Mesendoderm (in vitro differentiated cells): ENCODE measurements at regions not wholly inside any gene's neighbourhood (a gene's known extent, or its start where the extent isn't known, plus 50 kb on each side); places are given as distances from the start of the nearest gene placed in this dataset.
A peak's percentile ranks its signal among the peaks of the same experiment; 100 is the strongest.

ENCODE experiments used
- DNase-seq: peaks from one replicate; pipeline ENCODE4 v3.0.0; 2013
- H2AK5ac ChIP-seq: 2 replicates; pipeline ENCODE4 v1.6.1; 2013; ENCODE audit warnings: low read length, inconsistent platforms
- H2BK120ac ChIP-seq: 2 replicates; pipeline ENCODE4 v1.6.1; 2013; ENCODE audit warnings: low read depth, mild to moderate bottlenecking, low read length, moderate library complexity, mixed read lengths
- H2BK15ac ChIP-seq: replicated peaks from 2 replicates; pipeline ENCODE4 v1.6.1; 2013; ENCODE audit warnings: low read depth, mild to moderate bottlenecking, moderate library complexity
- H2BK5ac ChIP-seq: 2 replicates; pipeline ENCODE4 v1.6.1; 2013; ENCODE audit warnings: low read length, inconsistent platforms
- H3K18ac ChIP-seq: 2 replicates; pipeline ENCODE4 v1.6.1; 2013; ENCODE audit warnings: mild to moderate bottlenecking, low read length, mixed read lengths
- H3K23ac ChIP-seq: one replicate; pipeline ENCODE4 v1.6.1; 2013; ENCODE audit warnings: low read length
- H3K27ac ChIP-seq: 2 replicates; pipeline ENCODE4 v1.5.1; 2013; ENCODE audit warnings: low read depth, mild to moderate bottlenecking, inconsistent platforms, low read length, moderate library complexity
- H3K27me3 ChIP-seq: 2 replicates; pipeline ENCODE4 v1.6.1; 2013; ENCODE audit warnings: low read length, control low read depth, mild to moderate bottlenecking, inconsistent platforms; ENCODE audit not compliant: insufficient read depth, poor library complexity
- H3K36me3 ChIP-seq: 2 replicates; pipeline ENCODE4 v1.6.1; 2013; ENCODE audit warnings: low read length, inconsistent platforms; ENCODE audit not compliant: control insufficient read depth, insufficient read depth
- H3K4ac ChIP-seq: one replicate; pipeline ENCODE4 v1.6.1; 2013; ENCODE audit warnings: low read depth, mild to moderate bottlenecking, low read length, moderate library complexity
- H3K4me1 ChIP-seq: 2 replicates; pipeline ENCODE4 v1.6.1; 2013; ENCODE audit warnings: low read depth, low read length, inconsistent platforms; ENCODE audit not compliant: control insufficient read depth
- H3K4me2 ChIP-seq: 2 replicates; pipeline ENCODE4 v1.6.1; 2013; ENCODE audit warnings: low read length
- H3K4me3 ChIP-seq: 2 replicates; pipeline ENCODE4 v1.5.1; 2013; ENCODE audit warnings: mild to moderate bottlenecking, low read length
- H3K56ac ChIP-seq: one replicate; pipeline ENCODE4 v1.6.1; 2013; ENCODE audit warnings: low read length
- H3K79me1 ChIP-seq: 2 replicates; pipeline ENCODE4 v1.6.1; 2013; ENCODE audit warnings: low read length, inconsistent platforms
- H3K79me2 ChIP-seq: 2 replicates; pipeline ENCODE4 v1.6.1; 2013; ENCODE audit warnings: mild to moderate bottlenecking, low read length; ENCODE audit not compliant: control insufficient read depth, insufficient read depth
- H3K9ac ChIP-seq: 2 replicates; pipeline ENCODE4 v1.6.1; 2013; ENCODE audit warnings: low read length, inconsistent platforms
- H4K5ac ChIP-seq: one replicate; pipeline ENCODE4 v1.6.1; 2013; ENCODE audit warnings: low read length
- H4K8ac ChIP-seq: one replicate; pipeline ENCODE4 v1.6.1; 2013; ENCODE audit warnings: low read depth, mild to moderate bottlenecking, control low read depth, low read length, moderate library complexity
- WGBS: extraction: QIAGEN DNeasy Blood & Tissue Kit; methylation state at CpG from one replicate; pipeline ENCODE4 v1.1.7; 2013; ENCODE audit warnings: low lambda C conversion rate, missing lambda C conversion rate; ENCODE audit not compliant: insufficient coverage; ENCODE audit errors: extremely low coverage; 5-methylcytosine and 5-hydroxymethylcytosine counted together

GRCh38 chr14:71602524-71602923 is 329.7 kb upstream of the RGS6 start:
- Histone ChIP-seq H2AK5ac (no peak overlapping the region), H3K56ac (no peak overlapping the region), H2BK15ac (no peak overlapping the region), H3K79me1 (peaks cover 13% of the 10 kb centered on the region), H3K27ac (no peak overlapping the region), H3K4me1 (peaks cover 3% of the 10 kb centered on the region), H3K4ac (no peak overlapping the region), H3K4me2 (no peak overlapping the region), H4K8ac (no peak overlapping the region), H4K5ac (no peak overlapping the region), H2BK120ac (no peak overlapping the region), H2BK5ac (no peak overlapping the region), H3K18ac (no peak overlapping the region), H3K79me2 (peaks cover 11% of the 10 kb centered on the region), H3K4me3 (no peak overlapping the region), H3K9ac (no peak overlapping the region), H3K23ac (no peak overlapping the region), H3K36me3 (no peaks in the 10 kb centered on the region), H3K27me3 (no peaks in the 10 kb centered on the region)
- no peak for DNase-seq
- no CpG with 5 or more reads among the region's 5 CpGs for WGBS

- no peak overlapping the region for H2BK120ac ChIP-seq
Observed at GRCh38 chr14:71604231-71604630, 328.0 kb upstream of the RGS6 start.

DNA sequence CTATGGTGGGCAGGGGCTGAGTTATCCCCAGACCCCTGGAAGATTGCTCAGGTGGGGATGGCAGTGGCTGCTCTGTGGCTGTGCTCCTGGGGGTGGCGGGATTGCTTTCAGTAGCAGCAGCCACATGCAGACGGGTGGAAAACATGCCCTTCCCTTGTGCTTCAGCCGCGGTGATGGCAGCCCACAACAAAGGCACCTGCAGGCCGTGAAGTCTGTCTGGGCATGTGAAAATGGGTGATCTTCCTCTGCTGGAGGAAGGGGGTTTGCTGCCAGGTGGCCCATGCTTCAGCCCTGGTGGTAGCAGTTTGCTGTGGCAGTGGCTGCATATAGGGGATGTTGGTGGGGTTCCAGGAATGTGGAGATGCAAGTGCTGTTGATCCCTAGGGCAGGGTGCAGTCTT is 326.2 kb upstream of the RGS6 start:
- H3K4me2 ChIP-seq: no peak overlapping the region
- H3K27ac ChIP-seq: peak overlapping the region; percentile 40
- H3K4ac ChIP-seq: no peak overlapping the region
- peak overlapping the region; percentile 70 for H2BK5ac ChIP-seq
- no peak overlapping the region for H3K9ac ChIP-seq
- DNase-seq: no peak
- no peaks in the 10 kb centered on the region for H3K27me3 ChIP-seq
- H3K23ac ChIP-seq: no peak overlapping the region
- H2BK120ac ChIP-seq: no peak overlapping the region
- peak overlapping the region; percentile 44 for H3K56ac ChIP-seq
- H3K36me3 ChIP-seq: no peaks in the 10 kb centered on the region
- H3K18ac ChIP-seq: no peak overlapping the region
- H3K4me1 ChIP-seq: peaks cover 8% of the 10 kb centered on the region
- no peak overlapping the region for H4K8ac ChIP-seq
- no CpG with 5 or more reads among the region's 5 CpGs for WGBS
- peaks cover 11% of the 10 kb centered on the region for H3K79me2 ChIP-seq
- peak overlapping the region; percentile 37 for H2AK5ac ChIP-seq
- H4K5ac ChIP-seq: no peak overlapping the region
- H3K4me3 ChIP-seq: no peak overlapping the region
- peaks cover 9% of the 10 kb centered on the region for H3K79me1 ChIP-seq
- H2BK15ac ChIP-seq: no peak overlapping the region

More at GRCh38 chr14:71604231-71604630, 328.0 kb upstream of the RGS6 start:
- peaks cover 11% of the 10 kb centered on the region for H3K79me2 ChIP-seq
- no peak overlapping the region for H3K27ac ChIP-seq
- H2AK5ac ChIP-seq: no peak overlapping the region
- no peaks in the 10 kb centered on the region for H3K27me3 ChIP-seq
- H2BK15ac ChIP-seq: no peak overlapping the region
- peaks cover 8% of the 10 kb centered on the region for H3K4me1 ChIP-seq
- H2BK5ac ChIP-seq: no peak overlapping the region
- DNase-seq: no peak
- no peak overlapping the region for H3K56ac ChIP-seq
- no peak overlapping the region for H4K8ac ChIP-seq
- no peak overlapping the region for H3K4me3 ChIP-seq
- no peak overlapping the region for H3K23ac ChIP-seq
- no peaks in the 10 kb centered on the region for H3K36me3 ChIP-seq
- H3K79me1 ChIP-seq: peaks cover 9% of the 10 kb centered on the region
- H3K4ac ChIP-seq: no peak overlapping the region
- H3K4me2 ChIP-seq: no peak overlapping the region
- no peak overlapping the region for H3K9ac ChIP-seq
- H3K18ac ChIP-seq: no peak overlapping the region
- H4K5ac ChIP-seq: no peak overlapping the region

GRCh38 chr14:71606575-71606974 is 325.7 kb upstream of the RGS6 start:
- no peak overlapping the region for H3K4me2 ChIP-seq
- H2BK120ac ChIP-seq: no peak overlapping the region
- no peak overlapping the region for H3K18ac ChIP-seq
- H2AK5ac ChIP-seq: peak overlapping the region; percentile 37
- H2BK5ac ChIP-seq: peak overlapping the region; percentile 70
- whole genome bisulfite sequencing: no CpG with 5 or more reads among the region's 5 CpGs
- H2BK15ac ChIP-seq: no peak overlapping the region
- no peak for DNase-seq
- peak overlapping the region; percentile 40 for H3K27ac ChIP-seq
- no peak overlapping the region for H3K4ac ChIP-seq
- H3K56ac ChIP-seq: peak overlapping the region; percentile 39
- H3K23ac ChIP-seq: no peak overlapping the region
- no peak overlapping the region for H3K4me3 ChIP-seq
- no peak overlapping the region for H3K9ac ChIP-seq
- peaks cover 8% of the 10 kb centered on the region for H3K4me1 ChIP-seq
- H3K27me3 ChIP-seq: no peaks in the 10 kb centered on the region
- H4K8ac ChIP-seq: no peak overlapping the region
- H3K79me2 ChIP-seq: peaks cover 11% of the 10 kb centered on the region
- H4K5ac ChIP-seq: no peak overlapping the region
- H3K36me3 ChIP-seq: no peaks in the 10 kb centered on the region
- H3K79me1 ChIP-seq: peaks cover 9% of the 10 kb centered on the region

DNA sequence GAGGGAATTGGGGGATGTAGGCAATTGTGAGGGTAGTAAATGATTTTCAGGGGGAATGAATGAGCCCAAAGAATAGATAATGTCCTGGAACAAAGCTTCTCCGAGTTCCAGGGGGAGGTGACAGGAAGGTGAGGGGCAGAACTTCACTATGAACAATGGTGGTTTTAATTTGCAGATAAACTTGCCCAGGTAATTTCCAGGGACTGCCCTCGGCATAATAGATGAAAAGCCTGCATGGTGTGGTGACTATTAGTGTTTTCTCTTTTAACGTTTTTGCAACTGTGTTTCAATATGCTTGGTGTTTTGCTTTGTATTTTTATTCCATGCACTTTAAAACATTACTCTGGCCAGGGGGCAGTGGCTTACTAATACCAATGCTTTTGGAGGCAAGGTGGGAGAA is 325.2 kb upstream of the RGS6 start:
- no peak overlapping the region for H2BK120ac ChIP-seq
- no peak overlapping the region for H3K18ac ChIP-seq
- H3K27me3 ChIP-seq: no peaks in the 10 kb centered on the region
- peak overlapping the region; percentile 11 for H3K27ac ChIP-seq
- H3K4me3 ChIP-seq: no peak overlapping the region
- no peak overlapping the region for H3K9ac ChIP-seq
- no peak overlapping the region for H3K56ac ChIP-seq
- no peak overlapping the region for H3K4ac ChIP-seq
- H4K8ac ChIP-seq: no peak overlapping the region
- no peak overlapping the region for H2BK5ac ChIP-seq
- peaks cover 11% of the 10 kb centered on the region for H3K79me2 ChIP-seq
- H4K5ac ChIP-seq: no peak overlapping the region
- no CpG with 5 or more reads among the region's 3 CpGs for WGBS
- peak; percentile 22 for DNase-seq
- no peak overlapping the region for H3K4me2 ChIP-seq
- peaks cover 8% of the 10 kb centered on the region for H3K4me1 ChIP-seq
- H2AK5ac ChIP-seq: no peak overlapping the region
- no peak overlapping the region for H3K23ac ChIP-seq
- H3K79me1 ChIP-seq: peaks cover 9% of the 10 kb centered on the region
- H2BK15ac ChIP-seq: no peak overlapping the region
- no peaks in the 10 kb centered on the region for H3K36me3 ChIP-seq

- Histone ChIP-seq H2BK120ac (no peak overlapping the region), H2AK5ac (no peak overlapping the region), H3K18ac (no peak overlapping the region), H3K79me1 (peaks cover 9% of the 10 kb centered on the region), H2BK5ac (no peak overlapping the region), H4K8ac (no peak overlapping the region), H3K4me3 (no peak overlapping the region), H3K36me3 (no peaks in the 10 kb centered on the region), H2BK15ac (no peak overlapping the region), H3K56ac (no peak overlapping the region), H4K5ac (no peak overlapping the region), H3K4me1 (peaks cover 8% of the 10 kb centered on the region), H3K27me3 (no peaks in the 10 kb centered on the region), H3K23ac (no peak overlapping the region), H3K4me2 (no peak overlapping the region), H3K79me2 (peaks cover 11% of the 10 kb centered on the region), H3K27ac (no peak overlapping the region), H3K4ac (no peak overlapping the region), H3K9ac (no peak overlapping the region)
- DNase-seq: no peak
Observed at GRCh38 chr14:71610149-71610548, 322.1 kb upstream of the RGS6 start.
